ENCODE measurements at regions not wholly inside any gene's neighbourhood (a gene's known extent, or its start where the extent isn't known, plus 50 kb on each side); places are given as distances from the start of the nearest gene placed in this dataset.
"Not testable (repeated sequence)": the region's sequence is repeated elsewhere in the genome, so short reads cannot be mapped to it uniquely, and the experiment has no call there.

DNA sequence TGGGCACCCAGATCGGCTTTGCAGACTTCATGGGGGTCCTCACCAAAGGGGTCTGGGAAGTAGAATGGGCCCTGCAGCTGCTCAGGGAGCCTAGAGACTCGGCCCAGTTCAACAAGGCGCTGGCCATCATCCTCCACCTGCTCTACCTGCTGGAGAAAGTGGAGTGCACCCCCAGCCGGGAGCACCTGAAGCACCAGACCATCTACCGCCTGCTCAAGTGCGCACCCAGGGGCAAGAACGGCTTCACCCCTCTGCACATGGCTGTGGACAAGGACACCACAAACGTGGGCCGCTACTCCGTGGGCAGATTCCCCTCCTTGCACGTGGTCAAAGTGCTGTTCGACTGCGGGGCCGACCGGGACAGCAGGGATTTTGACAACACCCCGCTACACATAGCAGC lies 515.0 kb downstream of the TUBA3C start:
- not testable (repeated sequence) for DNase-seq (ENCODE audit: low read depth)

DNA sequence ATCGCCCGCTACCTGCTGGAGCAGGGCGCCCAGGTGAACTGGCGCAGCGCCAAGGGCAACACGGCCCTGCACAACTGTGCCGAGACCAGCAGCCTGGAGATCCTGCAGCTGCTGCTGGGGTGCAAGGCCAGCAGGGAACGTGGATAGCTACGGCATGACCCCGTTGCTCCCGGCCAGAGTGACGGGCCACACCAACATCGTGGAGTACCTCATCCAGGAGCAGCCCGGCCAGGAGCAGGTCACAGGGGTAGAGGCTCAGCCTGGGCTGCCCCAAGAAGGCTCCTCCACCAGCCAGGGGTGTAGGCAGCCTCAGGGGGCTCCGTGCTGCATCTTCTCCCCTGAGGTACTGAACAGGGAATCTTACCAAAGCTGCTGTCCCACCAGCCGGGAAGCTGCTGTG lies 515.9 kb downstream of the TUBA3C start:
- not testable (repeated sequence) for DNase-seq (ENCODE audit: low read depth)

DNA sequence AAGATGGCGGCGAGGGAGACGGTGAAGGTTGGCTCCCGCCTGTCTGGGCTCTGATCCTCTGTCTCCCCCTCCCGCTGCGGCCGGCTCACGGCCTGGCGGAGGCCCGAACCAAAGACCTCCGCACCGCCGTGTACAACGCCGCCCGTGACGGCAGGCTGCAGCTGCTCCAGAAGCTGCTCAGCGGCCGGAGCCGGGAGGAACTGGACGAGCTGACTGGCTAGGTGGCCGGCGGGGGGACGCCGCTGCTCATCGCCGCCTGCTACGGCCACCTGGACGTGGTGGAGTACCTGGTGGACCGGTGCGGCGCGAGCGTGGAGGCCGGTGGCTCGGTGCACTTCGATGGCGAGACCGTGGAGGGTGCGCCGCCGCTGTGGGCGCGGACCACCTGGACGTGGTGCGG lies 516.5 kb downstream of the TUBA3C start:
- not testable (repeated sequence) for DNase-seq (ENCODE audit: low read depth)

DNA sequence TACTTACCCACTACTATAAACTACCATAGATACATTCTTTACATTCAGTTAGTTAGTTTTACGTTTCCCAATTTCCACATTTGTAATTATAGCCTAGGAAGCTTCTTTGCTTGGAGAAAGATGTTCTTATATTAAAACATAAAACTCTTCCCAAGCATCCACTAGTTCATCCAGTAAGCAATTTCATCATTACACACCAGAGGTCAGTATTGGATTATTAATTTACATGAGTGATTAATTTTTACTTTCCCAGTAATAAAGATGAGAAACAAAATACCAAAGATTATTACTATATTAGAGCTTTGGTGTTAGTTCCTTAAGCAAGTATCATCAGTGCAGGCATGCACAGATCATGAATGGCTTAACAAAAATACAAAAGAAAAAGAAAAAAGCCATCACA lies 518.4 kb downstream of the TUBA3C start:
- DNase-seq (ENCODE audit: low read depth) = not testable (repeated sequence)

- DNase-seq (ENCODE audit: low read depth) = not testable (repeated sequence)
Measured at GRCh38 chr13:18643644-18644172, 537.9 kb downstream of the TUBA3C start.

- DNase-seq (ENCODE audit: low read depth) = not testable (repeated sequence)
Measured at GRCh38 chr13:18628928-18629327, 552.7 kb downstream of the TUBA3C start.

DNA sequence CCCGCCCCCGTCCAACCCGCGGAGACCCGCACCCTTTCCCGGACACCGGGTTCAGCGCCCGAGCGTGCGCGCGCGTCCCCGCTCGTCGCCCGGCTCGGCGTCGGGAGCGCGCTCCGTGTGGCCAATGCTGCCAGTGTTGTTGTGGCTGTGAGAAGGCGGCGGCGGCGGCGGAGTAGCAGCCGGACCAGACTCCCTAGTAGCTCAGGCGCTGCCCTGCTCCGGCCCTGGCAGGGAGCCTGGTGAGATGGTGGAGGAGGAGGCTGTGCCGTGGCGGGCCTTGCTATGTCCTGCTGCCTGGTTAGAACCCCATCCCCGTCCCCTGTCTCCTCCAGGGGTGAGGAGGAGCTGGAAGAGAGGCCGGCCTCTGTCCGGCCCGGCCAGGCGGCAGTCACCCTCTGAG lies 553.2 kb downstream of the TUBA3C start:
- no peak for DNase-seq (ENCODE audit: low read depth)

- not testable (repeated sequence) for DNase-seq (ENCODE audit: low read depth)
Measured at GRCh38 chr13:18624061-18624460, 557.6 kb downstream of the TUBA3C start.

- DNase-seq (ENCODE audit: low read depth) = not testable (repeated sequence)
Measured at GRCh38 chr13:18618442-18618841, 563.2 kb downstream of the TUBA3C start.

GRCh38 chr13:18610476-18610875 lies 571.1 kb downstream of the TUBA3C start:
- DNase-seq (ENCODE audit: low read depth) = not testable (repeated sequence)

DNA sequence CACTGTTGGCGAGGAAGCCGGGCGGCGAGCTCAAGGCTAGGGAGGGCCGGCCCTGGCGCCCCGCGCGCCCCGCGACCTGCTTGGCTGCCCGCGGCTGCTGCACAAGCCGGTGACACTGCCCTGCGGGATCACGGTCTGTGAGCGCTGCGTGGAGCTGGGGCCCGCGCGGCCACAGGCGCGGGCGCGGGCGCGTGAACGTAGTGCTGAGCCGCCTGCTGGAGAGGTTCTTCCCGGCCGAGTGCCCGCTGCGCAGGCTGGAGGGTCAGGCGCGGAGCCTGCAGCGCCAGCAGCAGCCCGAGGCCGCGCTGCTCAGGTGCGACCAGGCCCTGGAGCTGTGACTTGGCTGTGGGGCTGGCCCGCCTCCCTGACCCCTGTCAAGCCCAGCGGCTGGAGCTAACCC lies 572.3 kb downstream of the TUBA3C start:
- DNase-seq (ENCODE audit: low read depth) = not testable (repeated sequence)

DNA sequence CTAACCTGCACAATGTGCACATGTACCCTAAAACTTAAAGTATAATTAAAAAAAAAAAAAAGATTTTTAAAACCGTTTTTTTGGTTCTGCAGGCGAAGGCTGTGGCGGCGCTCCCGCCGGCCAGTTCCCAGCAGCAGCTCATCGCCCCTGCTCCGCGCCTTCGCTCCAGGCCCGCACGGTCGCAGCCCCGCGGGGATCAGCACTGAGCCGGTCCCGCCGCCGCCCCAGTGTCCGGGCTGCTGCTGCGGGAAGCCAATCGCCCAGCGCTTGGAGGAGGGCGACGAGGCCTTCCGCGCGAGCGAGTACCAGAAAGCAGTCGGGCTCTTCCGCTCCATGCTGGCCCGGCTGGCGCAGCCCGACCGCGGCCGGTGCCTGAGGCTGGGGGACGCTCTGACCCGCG lies 572.8 kb downstream of the TUBA3C start:
- not testable (repeated sequence) for DNase-seq (ENCODE audit: low read depth)

DNA sequence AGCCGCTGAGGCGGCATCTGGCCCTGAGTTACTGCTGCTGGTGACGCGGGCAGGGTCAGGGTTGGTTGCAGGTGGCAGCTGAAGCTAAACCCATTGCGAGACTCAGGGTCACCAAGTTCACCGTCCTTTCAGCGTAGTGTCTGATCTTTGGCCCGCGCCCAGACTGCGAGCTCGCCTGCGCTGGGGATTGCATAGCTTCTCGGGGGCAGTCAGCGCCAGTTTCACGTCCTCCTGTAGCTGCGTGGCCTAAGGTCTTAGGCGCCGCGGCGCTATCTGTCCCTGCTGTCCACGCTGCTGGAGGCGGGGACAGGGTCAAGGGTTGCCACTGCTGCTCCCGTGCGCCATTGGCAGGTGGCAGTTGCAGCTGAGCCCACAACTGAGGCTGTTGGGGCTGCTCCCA lies 581.3 kb downstream of the TUBA3C start:
- DNase-seq (ENCODE audit: low read depth) = not testable (repeated sequence)

DNA sequence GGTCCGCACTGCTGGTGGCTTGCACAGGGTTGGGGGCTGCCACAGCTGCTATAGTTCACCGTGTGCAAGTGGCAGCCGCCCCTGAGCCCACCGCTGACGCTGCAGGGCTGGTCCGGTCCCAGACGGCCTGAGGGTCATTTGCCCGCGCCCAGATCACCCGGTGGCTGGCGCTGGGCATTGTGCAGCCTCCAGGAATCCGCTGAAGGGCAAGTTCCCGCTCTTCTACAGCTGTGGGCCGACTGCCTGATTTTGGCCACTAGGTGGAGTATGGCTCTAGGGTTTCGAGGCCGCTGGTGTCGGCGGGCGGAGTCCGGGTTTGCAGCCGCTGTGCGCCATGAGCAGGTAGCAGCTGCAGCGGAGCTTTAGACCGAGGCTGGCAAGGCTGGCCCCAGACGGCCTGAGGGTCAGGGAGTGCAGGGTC lies 581.8 kb downstream of the TUBA3C start:
- peak; percentile 0 for DNase-seq (ENCODE audit: low read depth)

- not testable (repeated sequence) for DNase-seq (ENCODE audit: low read depth)
Measured at GRCh38 chr13:18598543-18598942, 583.1 kb downstream of the TUBA3C start.

DNA sequence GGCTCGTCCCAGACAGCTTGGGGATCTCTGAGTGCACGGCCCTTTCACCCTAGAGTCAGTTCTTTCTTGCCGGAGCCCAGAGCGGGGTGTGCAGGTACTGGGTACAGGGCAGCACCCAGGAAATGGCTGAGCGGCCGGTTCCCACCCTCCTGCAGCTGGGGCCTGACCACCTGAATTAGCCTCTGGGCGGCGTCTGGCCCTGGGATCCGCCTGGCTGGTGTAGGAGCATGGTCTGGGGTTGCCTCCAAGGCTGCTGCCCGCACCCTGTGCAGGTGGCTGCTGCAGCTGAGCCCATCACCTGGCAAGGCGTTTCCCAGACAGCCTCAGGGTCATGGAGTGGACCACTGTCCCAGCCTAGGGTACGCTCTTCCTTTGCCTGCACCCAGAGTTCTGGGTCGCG lies 583.7 kb downstream of the TUBA3C start:
- DNase-seq (ENCODE audit: low read depth) = not testable (repeated sequence)

GRCh38 chr13:18577103-18577502 lies 604.5 kb downstream of the TUBA3C start:
- not testable (repeated sequence) for DNase-seq (ENCODE audit: low read depth)

- DNase-seq (ENCODE audit: low read depth) = not testable (repeated sequence)
Measured at GRCh38 chr13:18567890-18568289, 613.7 kb downstream of the TUBA3C start.

All from LHCN-M2 (cell line).